ENCODE measurements at regions not wholly inside any gene's neighbourhood (a gene's known extent, or its start where the extent isn't known, plus 50 kb on each side); places are given as distances from the start of the nearest gene placed in this dataset.
"Not testable (repeated sequence)": the region's sequence is repeated elsewhere in the genome, so short reads cannot be mapped to it uniquely, and the experiment has no call there.

DNA sequence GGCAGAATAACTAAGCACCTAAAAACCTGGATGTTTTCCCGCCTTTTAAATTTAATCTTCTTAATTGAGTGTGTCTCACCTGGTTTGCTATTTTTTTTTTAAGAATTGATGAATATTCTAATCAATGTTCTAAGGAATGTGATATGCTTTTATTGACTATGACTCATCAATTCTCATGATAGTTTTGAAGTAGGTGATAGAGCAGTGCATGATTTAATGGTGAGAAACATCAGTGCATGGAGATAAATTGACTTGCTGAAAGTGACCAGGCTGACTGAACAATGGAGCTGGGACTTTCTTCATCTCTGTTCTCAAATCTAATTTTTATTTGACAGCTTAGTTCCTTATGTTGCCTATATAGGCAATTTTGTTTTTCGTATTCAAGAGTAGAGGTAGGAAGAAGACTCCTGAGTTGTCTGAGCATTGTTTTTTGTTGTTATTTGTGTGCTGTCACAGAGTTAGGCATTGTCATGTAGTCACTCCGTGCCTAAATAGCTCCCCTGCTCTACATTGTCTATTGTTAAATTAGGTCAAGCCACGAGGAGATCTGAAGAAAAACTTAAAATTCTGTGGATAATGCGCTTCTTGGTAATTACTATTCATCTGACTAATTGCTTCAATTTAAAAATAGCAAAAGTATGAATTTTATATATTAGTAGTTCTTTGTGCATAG, 59.0 kb upstream of the NUTM2F start:
- CTCF ChIA-PET; POLR2A ChIA-PET; H3K36me3 Mint-ChIP-seq; H3K27me3 Mint-ChIP-seq (ENCODE audit: low read depth); ATAC-seq; DNase-seq (ENCODE audit: low spot score); H3K27ac Mint-ChIP-seq; H3K4me3 Mint-ChIP-seq; H3K9me3 Mint-ChIP-seq: not testable (repeated sequence)
- peaks cover 15% of the 10 kb centered on the region for H3K4me1 Mint-ChIP-seq

GRCh38 chr9:94388011-94388406, 59.6 kb upstream of the NUTM2F start:
- H3K9me3 Mint-ChIP-seq; POLR2A ChIA-PET; H3K36me3 Mint-ChIP-seq; H3K4me3 Mint-ChIP-seq; ATAC-seq; CTCF ChIA-PET; DNase-seq (ENCODE audit: low spot score); H3K27me3 Mint-ChIP-seq (ENCODE audit: low read depth); H3K27ac Mint-ChIP-seq: not testable (repeated sequence)
- H3K4me1 Mint-ChIP-seq, result peaks cover 15% of the 10 kb centered on the region

GRCh38 chr9:94390425-94391098, 62.1 kb upstream of the NUTM2F start:
- H3K9me3 Mint-ChIP-seq; CTCF ChIA-PET; DNase-seq (ENCODE audit: low spot score); H3K4me3 Mint-ChIP-seq; H3K36me3 Mint-ChIP-seq; H3K27me3 Mint-ChIP-seq (ENCODE audit: low read depth); ATAC-seq; POLR2A ChIA-PET; H3K27ac Mint-ChIP-seq: not testable (repeated sequence)
- peaks cover 15% of the 10 kb centered on the region for H3K4me1 Mint-ChIP-seq

- H3K27ac Mint-ChIP-seq; DNase-seq (ENCODE audit: low spot score); H3K4me3 Mint-ChIP-seq; H3K9me3 Mint-ChIP-seq; H3K27me3 Mint-ChIP-seq (ENCODE audit: low read depth); H3K4me1 Mint-ChIP-seq; ATAC-seq; POLR2A ChIA-PET; H3K36me3 Mint-ChIP-seq; CTCF ChIA-PET: not testable (repeated sequence)
Observed at GRCh38 chr9:94392971-94393624, 64.7 kb upstream of the NUTM2F start.

DNA sequence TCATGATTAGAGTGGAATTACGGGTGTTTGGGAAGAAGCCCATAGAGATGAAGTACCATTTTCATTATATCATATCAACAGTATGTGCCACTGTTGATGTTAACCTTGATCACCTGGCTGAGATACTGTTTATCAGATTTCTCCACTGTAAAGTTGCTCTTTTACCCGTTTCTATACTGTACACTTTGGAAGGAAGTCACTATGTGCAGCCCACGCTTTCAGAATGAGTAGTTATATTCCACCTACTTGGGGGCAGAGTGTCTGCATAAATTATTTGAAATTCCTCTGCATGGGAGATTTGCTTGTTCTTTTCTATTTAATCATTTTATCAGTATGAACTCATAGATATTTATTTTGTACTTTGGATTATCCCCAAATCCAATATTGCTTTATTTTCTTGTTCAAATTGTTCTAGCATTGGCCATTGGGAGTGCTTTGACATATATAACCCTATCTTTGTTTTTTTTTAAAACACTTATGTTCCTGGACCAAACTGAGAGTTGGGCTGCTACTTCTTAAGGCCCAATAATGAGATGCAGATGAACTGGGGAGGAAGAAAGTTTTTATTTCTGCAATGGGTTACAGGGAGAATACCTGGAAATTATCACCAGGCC, 69.4 kb upstream of the NUTM2F start:
- CTCF ChIA-PET; POLR2A ChIA-PET; H3K36me3 Mint-ChIP-seq; H3K27me3 Mint-ChIP-seq (ENCODE audit: low read depth); DNase-seq (ENCODE audit: low spot score); ATAC-seq; H3K9me3 Mint-ChIP-seq; H3K27ac Mint-ChIP-seq; H3K4me3 Mint-ChIP-seq: not testable (repeated sequence)
- peaks cover 16% of the 10 kb centered on the region for H3K4me1 Mint-ChIP-seq

DNA sequence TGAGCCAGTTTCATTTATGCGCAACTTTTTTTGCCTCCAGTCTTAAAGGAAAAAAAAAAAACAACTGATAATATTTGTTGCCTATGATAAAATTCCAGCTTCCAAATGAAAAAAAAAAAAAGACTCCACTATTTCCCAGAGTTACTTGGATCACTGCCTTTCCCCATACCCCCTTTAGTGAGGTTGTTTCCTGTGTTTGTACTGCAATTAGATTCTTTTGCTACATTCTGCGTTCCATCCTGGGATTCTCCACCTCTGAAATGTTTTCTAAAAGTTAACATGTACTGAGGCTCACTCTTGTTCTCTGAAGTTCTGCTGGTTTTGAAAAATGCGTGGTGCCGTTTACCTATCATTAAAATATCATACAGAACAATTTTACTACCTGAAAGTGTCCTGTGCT, 72.0 kb upstream of the NUTM2F start:
- H3K9me3 Mint-ChIP-seq; H3K36me3 Mint-ChIP-seq; CTCF ChIA-PET; ATAC-seq; H3K27me3 Mint-ChIP-seq (ENCODE audit: low read depth); H3K4me3 Mint-ChIP-seq; POLR2A ChIA-PET; DNase-seq (ENCODE audit: low spot score); H3K27ac Mint-ChIP-seq: not testable (repeated sequence)
- peaks cover 16% of the 10 kb centered on the region for H3K4me1 Mint-ChIP-seq

- H3K36me3 Mint-ChIP-seq; DNase-seq (ENCODE audit: low spot score); H3K27me3 Mint-ChIP-seq (ENCODE audit: low read depth); ATAC-seq; CTCF ChIA-PET; H3K9me3 Mint-ChIP-seq; POLR2A ChIA-PET; H3K27ac Mint-ChIP-seq; H3K4me3 Mint-ChIP-seq: not testable (repeated sequence)
- H3K4me1 Mint-ChIP-seq, result peaks cover 12% of the 10 kb centered on the region
Observed at GRCh38 chr9:94402795-94403194, 74.4 kb upstream of the NUTM2F start.

DNA sequence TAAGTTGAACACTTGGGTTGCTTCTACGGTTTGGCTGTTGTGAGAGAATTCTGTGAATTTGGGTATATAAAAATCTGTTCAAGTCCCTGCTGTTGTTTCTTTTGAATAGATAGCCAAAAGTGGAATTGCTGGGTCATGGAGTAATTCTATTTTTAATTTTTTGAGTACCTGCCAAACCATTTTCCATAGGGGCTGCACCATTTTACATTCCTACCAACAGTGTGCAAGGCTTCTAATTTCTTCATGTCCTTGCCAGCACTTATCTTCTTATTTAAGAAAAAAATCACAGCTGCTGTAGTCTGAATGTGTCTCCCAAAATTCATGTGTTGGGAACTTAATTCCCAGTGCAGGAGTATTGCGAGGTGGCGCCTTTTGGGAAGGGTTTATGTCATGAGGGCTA, 75.1 kb upstream of the NUTM2F start:
- H3K4me3 Mint-ChIP-seq; DNase-seq (ENCODE audit: low spot score); CTCF ChIA-PET; H3K27me3 Mint-ChIP-seq (ENCODE audit: low read depth); POLR2A ChIA-PET; H3K9me3 Mint-ChIP-seq; H3K36me3 Mint-ChIP-seq; ATAC-seq; H3K27ac Mint-ChIP-seq: not testable (repeated sequence)
- H3K4me1 Mint-ChIP-seq, result peaks cover 12% of the 10 kb centered on the region

DNA sequence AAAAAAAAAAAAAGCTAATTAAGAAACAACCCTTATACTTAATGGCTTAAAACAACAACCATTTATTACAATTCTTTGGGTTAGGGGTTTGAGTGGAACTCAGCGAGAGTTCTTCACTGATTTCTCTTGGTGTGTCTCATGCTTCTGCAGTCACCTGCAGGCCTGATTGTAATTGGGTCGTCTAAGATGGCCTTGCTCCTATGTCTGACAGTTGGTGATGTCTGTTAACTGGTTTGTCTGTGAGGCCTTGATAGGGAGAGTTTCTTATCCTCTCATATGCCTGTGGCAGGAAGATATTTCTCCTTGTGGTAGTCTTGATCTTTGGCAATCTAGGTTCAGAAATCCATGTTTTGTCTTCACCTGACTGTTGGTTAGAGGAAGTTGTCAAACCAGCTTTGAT, 85.2 kb upstream of the NUTM2F start:
- H3K9me3 Mint-ChIP-seq; H3K4me1 Mint-ChIP-seq; DNase-seq (ENCODE audit: low spot score); POLR2A ChIA-PET; H3K27me3 Mint-ChIP-seq (ENCODE audit: low read depth); ATAC-seq; H3K4me3 Mint-ChIP-seq; H3K36me3 Mint-ChIP-seq; CTCF ChIA-PET: not testable (repeated sequence)
- 0 out of 2 replicates have a peak overlapping the region, but pooled peaks have one; percentile 57 for H3K27ac Mint-ChIP-seq

GRCh38 chr9:94415111-94415510, 86.7 kb upstream of the NUTM2F start:
- H3K9me3 Mint-ChIP-seq; DNase-seq (ENCODE audit: low spot score); ATAC-seq; H3K27me3 Mint-ChIP-seq (ENCODE audit: low read depth); POLR2A ChIA-PET; H3K36me3 Mint-ChIP-seq; CTCF ChIA-PET; H3K4me3 Mint-ChIP-seq; H3K4me1 Mint-ChIP-seq: not testable (repeated sequence)
- H3K27ac Mint-ChIP-seq, result 0 out of 2 replicates have a peak overlapping the region, but pooled peaks have one; percentile 26

- H3K27me3 Mint-ChIP-seq (ENCODE audit: low read depth); POLR2A ChIA-PET; H3K4me3 Mint-ChIP-seq; H3K36me3 Mint-ChIP-seq; H3K9me3 Mint-ChIP-seq; CTCF ChIA-PET; H3K4me1 Mint-ChIP-seq: not testable (repeated sequence)
- peak; percentile 21 for DNase-seq (ENCODE audit: low spot score)
- ATAC-seq, result peak; percentile 51; the same call in 1 of the 2 replicates
- peak overlapping the region; percentile 5; the same call in 1 of the 2 replicates for H3K27ac Mint-ChIP-seq
Observed at GRCh38 chr9:94420098-94420497, 91.7 kb upstream of the NUTM2F start.

GRCh38 chr9:94421951-94422350, 93.5 kb upstream of the NUTM2F start:
- ATAC-seq; H3K9me3 Mint-ChIP-seq; H3K36me3 Mint-ChIP-seq; H3K4me1 Mint-ChIP-seq; CTCF ChIA-PET; H3K27me3 Mint-ChIP-seq (ENCODE audit: low read depth); H3K27ac Mint-ChIP-seq; POLR2A ChIA-PET; H3K4me3 Mint-ChIP-seq; DNase-seq (ENCODE audit: low spot score): not testable (repeated sequence)

All from WTC11 (cell line).